ENCODE measurements at regions not wholly inside any gene's neighbourhood (a gene's known extent, or its start where the extent isn't known, plus 50 kb on each side); places are given as distances from the start of the nearest gene placed in this dataset.
A peak's percentile ranks its signal among the peaks of the same experiment; 100 is the strongest.

GRCh38 chr12:93090731-93091172 is 161.7 kb upstream of the EEA1 start:
- no peak overlapping the region for H3K4me3 ChIP-seq
- no peaks in the 10 kb centered on the region for H4K20me1 ChIP-seq (ENCODE audit: insufficient read depth, poor library complexity, severe bottlenecking)
- no peaks in the 10 kb centered on the region for H3K27me3 ChIP-seq
- no peak overlapping the region for H2AFZ ChIP-seq
- peaks cover 20% of the 10 kb centered on the region for H3K4me1 ChIP-seq (ENCODE audit: insufficient read depth)
- TF ChIP-seq EZH2 (IDR thresholded peaks at IDR 0.05; ENCODE audit: borderline replicate concordance) (no peak), EZH2phosphoT487 (IDR thresholded peaks at IDR 0.05; ENCODE audit: low read depth, severe bottlenecking, unreplicated experiment) (no peak), CTCF (IDR thresholded peaks at IDR 0.05; ENCODE audit: poor library complexity) (no peak)
- no peaks in the 10 kb centered on the region for H3K9me2 ChIP-seq (replicated peaks; ENCODE audit: insufficient read depth)
- H3K36me3 ChIP-seq (replicated peaks; ENCODE audit: insufficient read depth, low read depth) = no peaks in the 10 kb centered on the region
- H3K4me2 ChIP-seq = no peak overlapping the region
- no peaks in the 10 kb centered on the region for H3K79me2 ChIP-seq
- peaks cover 4% of the 10 kb centered on the region for H3K9me3 ChIP-seq (ENCODE audit: low read depth)
- DNase-seq (ENCODE audit: low spot score) = no peak
- peak overlapping the region; percentile 89 for H3K27ac ChIP-seq

- H3K79me2 ChIP-seq = no peaks in the 10 kb centered on the region
- TF ChIP-seq CTCF (IDR thresholded peaks at IDR 0.05; ENCODE audit: poor library complexity) (no peak), EZH2phosphoT487 (IDR thresholded peaks at IDR 0.05; ENCODE audit: low read depth, severe bottlenecking, unreplicated experiment) (no peak), EZH2 (IDR thresholded peaks at IDR 0.05; ENCODE audit: borderline replicate concordance) (no peak)
- peak overlapping the region; percentile 89 for H3K27ac ChIP-seq
- DNase-seq (ENCODE audit: low spot score) = no peak
- no peaks in the 10 kb centered on the region for H3K27me3 ChIP-seq
- no peak overlapping the region for H2AFZ ChIP-seq
- no peaks in the 10 kb centered on the region for H3K36me3 ChIP-seq (replicated peaks; ENCODE audit: insufficient read depth, low read depth)
- no peaks in the 10 kb centered on the region for H4K20me1 ChIP-seq (ENCODE audit: insufficient read depth, poor library complexity, severe bottlenecking)
- H3K9me3 ChIP-seq (ENCODE audit: low read depth) = no peaks in the 10 kb centered on the region
- H3K9me2 ChIP-seq (replicated peaks; ENCODE audit: insufficient read depth) = no peaks in the 10 kb centered on the region
- no peak overlapping the region for H3K4me3 ChIP-seq
- H3K4me1 ChIP-seq (ENCODE audit: insufficient read depth) = peaks cover 20% of the 10 kb centered on the region
- no peak overlapping the region for H3K4me2 ChIP-seq
- 64% methylated on average over 6 of the region's 6 CpGs for WGBS (ENCODE audit: low lambda C conversion rate, missing lambda C conversion rate)
Observed at GRCh38 chr12:93091886-93092648, 163.0 kb upstream of the EEA1 start.

GRCh38 chr12:93092649-93092945 is 163.5 kb upstream of the EEA1 start:
- no peak overlapping the region for H3K4me3 ChIP-seq
- H3K9me2 ChIP-seq (replicated peaks; ENCODE audit: insufficient read depth) = no peaks in the 10 kb centered on the region
- H2AFZ ChIP-seq = no peak overlapping the region
- no peak overlapping the region for H3K4me2 ChIP-seq
- WGBS (ENCODE audit: low lambda C conversion rate, missing lambda C conversion rate) = 88% methylated on average over 6 of the region's 6 CpGs
- H3K27ac ChIP-seq = no peak overlapping the region
- no peaks in the 10 kb centered on the region for H3K79me2 ChIP-seq
- no peak for DNase-seq (ENCODE audit: low spot score)
- H3K9me3 ChIP-seq (ENCODE audit: low read depth) = no peaks in the 10 kb centered on the region
- no peaks in the 10 kb centered on the region for H3K36me3 ChIP-seq (replicated peaks; ENCODE audit: insufficient read depth, low read depth)
- no peak for TF ChIP-seq EZH2 (IDR thresholded peaks at IDR 0.05; ENCODE audit: borderline replicate concordance)
- no peak for TF ChIP-seq CTCF (IDR thresholded peaks at IDR 0.05; ENCODE audit: poor library complexity)
- no peak for TF ChIP-seq EZH2phosphoT487 (IDR thresholded peaks at IDR 0.05; ENCODE audit: low read depth, severe bottlenecking, unreplicated experiment)
- no peaks in the 10 kb centered on the region for H4K20me1 ChIP-seq (ENCODE audit: insufficient read depth, poor library complexity, severe bottlenecking)
- peaks cover 20% of the 10 kb centered on the region for H3K4me1 ChIP-seq (ENCODE audit: insufficient read depth)
- H3K27me3 ChIP-seq = no peaks in the 10 kb centered on the region
